Stimulated activated naive CD4-positive, alpha-beta T cell (primary cell): ENCODE measurements at regions not wholly inside any gene's neighbourhood (a gene's known extent, or its start where the extent isn't known, plus 50 kb on each side); places are given as distances from the start of the nearest gene placed in this dataset.

Experiments used
- DNase-seq, 6 experiments: peaks; one replicate each; lab custom pipeline; 2025; lab: John Stamatoyannopoulos, UW

DNA sequence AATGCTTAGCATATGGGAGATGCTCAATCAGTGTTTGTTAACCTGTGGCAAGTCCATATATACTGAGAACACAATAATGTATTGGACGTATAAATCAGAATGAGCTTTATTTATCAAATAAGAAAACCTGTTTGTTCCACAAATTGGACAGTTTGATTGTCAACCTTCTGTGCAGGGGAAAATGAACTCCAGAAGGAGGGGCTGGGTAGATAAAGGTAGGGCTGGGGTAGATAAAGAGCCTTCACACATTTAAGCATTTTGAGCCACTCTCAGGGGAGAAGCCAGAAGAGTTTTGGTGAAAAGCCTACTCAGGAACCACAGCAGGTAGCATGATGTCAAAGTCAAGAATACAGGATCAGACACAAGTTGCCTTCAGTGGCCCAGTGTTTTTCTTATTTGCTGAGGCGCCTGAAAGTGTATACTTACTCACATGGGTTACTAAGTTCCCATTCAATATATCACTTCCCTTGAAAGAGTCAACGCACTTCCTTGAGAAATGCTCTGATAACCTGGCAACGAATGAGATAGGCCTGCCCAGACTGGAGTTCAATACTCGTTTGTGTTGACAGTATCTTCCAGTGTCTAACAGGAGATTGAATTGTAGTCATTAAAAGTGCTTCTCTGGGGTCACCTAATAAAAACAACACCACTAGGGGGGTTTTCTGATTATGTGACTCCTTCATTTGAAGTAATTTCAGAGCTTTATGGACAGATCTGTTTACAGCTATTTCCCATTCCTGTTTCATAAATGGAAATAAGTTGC lies 263.9 kb upstream of the CITED2 start:
- DNase-seq, result no peak

DNA sequence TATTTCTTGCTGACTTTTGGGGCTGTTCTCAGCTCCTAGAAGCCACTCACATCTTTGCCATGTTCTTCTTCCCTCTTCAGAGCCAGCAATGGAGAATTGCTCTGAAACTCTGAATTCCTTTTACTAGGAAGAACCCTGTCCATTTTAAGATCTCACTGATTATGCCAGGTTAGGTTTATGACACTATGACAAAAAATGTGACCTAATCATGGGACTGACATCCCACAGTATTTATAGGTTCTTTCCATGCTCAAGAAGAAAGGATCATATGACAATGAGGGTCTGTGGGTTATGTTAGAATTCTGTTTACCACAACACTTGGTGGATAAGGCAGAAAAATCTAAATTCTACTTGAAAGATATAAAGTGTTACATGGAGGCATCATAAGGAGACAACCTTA lies 263.3 kb upstream of the CITED2 start:
- no peak for DNase-seq

DNA sequence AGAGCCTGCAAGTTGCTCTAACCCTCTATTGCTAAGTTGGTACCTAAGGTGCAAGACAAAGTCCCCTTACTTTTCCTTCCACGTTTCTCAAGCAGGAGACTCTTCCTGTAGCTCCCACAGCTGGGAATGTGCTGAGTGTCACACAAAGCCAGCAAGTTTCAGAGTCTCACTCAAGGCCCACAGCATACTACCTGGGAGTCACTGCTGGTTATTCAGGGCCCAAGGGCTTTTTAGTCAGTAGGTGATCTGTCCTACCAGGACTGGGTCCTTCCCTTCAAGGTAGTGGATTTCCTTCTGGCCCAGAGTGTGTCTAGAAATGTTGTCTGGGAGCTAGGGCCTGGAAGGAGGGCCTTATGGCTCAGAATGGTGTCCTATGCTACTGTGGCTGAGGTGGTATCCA lies 261.9 kb upstream of the CITED2 start:
- DNase-seq, result no peak

DNA sequence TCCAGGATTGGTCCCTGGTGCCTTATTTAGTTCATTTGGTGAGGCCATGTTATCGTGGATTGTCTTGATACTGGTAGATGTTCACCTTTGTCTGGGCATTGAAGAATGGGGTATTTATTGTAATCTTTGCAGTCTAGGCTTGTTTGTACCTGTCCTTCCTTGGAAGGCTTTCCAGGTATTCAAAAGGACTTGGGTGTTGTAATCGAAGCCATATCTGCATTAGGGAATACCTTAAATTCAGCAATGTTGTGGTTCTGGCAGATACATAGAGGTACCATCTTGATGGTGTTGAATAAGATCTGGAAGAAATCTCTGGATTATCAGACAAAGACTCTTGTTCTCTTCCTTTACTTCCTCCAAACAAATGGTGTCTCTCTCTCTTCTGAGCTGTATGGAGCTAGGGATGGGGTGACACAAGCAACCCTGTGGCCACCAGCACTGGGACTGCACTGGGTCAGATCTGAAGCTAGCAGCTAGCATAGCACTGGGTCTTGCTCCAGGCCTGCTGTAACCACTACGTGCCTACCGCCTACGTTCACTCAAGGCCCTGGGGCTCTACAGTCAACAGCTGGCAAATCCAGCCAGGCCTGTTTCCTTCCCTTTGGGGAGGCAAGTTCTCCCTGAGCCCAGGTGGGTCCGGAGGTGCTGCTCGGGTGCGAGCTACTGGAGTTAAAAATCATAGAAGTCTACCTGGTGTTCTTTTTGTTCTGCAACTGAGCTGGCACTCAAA lies 261.1 kb upstream of the CITED2 start:
- no peak for DNase-seq

DNA sequence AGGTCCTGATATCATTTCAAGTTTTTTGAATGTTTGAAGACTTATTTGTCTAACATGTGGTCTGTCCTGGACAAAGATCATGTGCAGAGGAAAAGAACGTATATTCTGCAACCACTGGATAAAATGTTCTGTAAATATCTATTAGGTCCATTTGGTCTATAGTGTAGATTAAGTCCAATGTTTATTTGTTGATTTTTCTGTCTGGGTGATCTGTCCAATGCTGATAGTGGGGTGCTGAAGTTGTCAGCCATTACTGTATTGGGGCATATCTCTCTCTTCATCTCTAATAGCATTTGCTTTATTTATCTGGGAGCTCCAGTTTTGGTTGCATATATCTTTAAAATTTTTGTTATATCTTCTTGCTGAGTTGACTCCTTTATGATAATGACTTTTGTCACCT lies 258.4 kb upstream of the CITED2 start:
- DNase-seq, result no peak

DNA sequence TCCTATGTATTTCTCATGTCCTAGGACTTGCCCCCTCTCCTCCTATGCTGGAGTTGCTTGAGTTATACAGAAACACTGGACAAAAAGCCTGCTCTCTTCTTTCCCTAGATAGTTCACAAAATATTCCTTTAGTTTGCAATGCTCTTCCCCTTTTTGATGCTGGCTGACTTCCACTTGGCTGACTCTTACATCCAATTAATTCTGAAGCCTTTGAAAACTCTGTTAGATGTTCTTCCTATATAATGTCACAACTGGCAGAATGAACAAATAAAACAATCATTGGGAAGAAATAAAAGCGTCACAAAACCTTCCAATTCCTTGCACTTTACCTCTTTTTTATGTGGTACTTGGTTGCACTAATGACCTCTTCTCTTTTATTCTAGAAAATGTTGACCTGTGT lies 253.8 kb upstream of the CITED2 start:
- no peak for DNase-seq

DNA sequence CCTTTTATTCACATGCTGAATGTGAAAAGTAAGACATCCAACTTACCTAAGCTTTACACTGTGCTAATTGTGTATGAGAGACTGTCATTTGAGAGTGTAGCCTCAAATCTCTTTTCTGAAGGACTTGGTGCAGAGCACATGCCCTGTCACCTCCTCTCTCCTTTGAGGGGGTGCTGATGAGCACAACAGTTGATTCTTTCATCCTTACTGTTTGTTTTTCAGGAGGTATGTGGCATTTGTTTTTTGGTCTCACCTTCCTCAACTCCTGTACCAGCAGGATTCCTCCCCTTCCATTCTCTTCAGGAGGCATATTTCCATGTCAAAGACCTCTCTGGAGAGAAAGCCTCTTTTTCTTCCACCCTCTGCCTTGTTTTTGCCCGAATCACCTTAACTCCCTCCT lies 252.6 kb upstream of the CITED2 start:
- no peak for DNase-seq

DNA sequence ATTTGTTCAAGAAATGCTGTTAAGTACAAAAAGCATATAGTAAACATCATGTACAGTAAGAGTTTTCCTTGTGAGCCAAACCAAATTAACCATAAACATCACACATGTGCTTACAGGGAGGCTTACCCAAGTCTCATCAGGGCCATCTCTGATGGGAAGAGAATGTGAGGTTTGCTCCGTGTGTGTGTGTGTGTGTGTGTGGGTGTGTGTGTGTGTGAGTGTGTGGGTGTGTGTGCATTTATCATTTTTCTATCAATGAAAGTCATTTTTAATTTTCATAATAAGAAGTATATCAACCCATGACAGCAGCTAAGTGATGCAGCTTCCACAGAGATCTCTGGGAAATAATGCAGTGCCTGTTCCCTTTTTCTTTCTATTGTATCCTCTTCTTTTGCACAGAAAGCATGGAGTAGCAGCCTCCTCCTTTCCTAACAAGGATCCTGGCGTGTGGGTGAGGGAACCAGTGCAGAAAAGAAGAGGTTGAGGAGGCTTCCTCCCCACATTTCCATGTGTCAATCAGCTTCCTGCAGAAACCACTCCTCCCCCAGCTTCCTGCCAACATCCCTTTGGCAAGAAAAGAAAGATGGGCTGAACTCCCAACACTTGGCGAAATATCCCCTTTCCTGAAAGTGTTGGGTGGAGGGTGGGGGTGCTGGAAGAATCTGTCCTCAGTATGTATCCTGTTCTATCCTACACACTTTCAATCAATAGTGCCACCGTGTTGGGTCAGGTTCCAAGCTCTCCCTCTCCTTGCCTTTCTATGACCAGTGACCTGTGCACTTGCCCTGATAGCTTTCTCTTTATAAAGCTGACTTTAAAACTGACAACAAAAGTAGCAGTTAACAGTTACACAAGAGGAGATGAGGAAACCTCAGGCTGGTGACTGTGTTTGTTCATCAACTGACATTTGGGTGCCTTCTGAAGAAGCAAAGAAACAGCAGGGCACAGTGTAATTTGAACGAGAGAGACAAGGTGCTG lies 251.8 kb upstream of the CITED2 start:
- DNase-seq, result no peak

DNA sequence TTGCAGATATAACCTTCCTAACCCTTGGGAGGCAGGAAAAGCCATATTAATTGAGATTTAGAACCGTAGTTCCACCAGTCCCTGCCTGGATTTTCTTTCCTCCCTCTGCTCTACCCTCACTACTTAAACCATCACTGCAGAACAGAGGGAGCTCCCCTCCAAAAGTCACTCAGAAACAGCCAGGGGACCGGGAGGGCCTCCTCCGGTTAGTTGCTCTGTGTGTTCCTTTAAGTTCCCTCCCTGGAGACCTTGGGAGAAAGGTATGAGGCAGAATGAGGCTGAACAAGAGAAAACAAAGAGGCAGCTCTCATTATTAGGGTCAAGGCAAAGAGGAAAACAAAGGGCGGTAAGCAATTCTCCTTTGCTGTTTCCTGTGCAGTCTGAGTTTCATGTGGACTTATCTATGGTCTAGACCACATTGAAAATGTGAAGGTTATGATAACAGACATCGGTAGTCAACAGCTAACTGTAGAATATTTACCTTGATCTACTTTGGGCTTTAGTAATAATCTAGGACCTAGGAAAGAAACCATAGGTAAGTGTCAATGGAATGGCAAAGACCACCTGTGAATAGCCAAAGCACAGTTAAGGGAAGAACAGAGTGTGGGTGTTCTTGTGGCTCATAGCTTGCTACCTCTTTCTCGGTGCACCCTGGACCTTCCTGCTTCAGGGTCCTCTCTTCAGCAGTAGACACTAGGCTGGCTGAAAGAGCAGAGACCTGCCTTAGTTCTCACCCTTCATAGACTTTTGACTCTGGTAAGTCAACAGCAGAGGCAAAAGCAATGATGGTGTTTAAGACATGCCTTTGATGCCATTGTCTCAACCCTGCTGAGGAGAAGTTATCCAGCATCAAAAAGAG lies 250.9 kb upstream of the CITED2 start:
- no peak for DNase-seq

DNA sequence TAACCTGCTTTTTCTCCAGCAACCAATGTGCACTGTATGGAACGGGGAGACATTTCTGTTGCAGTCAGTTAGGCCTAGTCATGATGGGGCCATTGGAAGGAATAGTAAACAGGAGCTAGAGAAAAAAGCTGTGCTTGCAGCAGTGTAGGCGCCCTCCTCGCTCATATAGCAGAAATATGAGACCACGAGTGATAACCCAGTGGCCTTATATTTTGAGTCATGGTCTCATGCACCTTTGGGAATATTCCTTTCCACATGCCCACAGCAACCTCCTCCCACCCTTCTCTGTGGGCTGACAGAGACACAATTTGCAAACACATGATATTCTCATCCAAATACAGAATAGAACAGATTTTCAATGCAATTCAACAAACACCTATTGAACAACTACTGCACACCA lies 248.9 kb upstream of the CITED2 start:
- no peak for DNase-seq

DNA sequence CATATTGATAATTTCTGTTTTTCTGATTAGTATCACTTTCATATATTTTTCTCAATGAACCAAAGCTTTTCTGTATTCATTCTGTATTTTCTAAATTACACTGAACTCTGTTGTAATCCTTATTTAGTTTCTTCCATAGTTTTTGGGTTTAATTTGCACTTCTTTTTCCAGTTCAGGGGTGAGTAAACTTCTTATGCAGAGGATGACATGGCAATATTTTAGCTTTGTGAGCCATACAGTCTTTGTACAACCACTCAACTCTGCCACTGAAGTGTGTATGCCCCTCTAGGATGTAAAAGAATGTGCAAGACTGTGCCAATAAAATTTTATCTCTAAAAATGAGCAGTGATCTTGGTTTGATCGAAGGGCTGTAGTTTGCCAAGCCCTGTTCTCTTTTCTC lies 239.0 kb upstream of the CITED2 start:
- DNase-seq, result no peak

DNA sequence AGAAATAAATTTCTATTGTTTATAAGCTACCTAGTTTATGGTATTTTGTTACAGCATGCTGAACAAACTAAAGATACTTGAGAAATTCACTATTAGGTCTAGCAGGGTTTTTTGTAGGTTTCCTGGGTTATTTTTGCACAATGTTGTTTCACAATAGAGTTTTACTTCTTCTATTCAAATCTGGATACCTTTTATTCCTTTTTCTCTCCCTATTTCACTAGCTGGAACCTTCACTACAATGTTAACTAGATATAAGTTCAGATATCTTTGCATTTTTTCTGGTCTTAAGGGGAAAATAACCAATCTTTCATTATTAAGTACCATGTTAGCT lies 237.7 kb upstream of the CITED2 start:
- DNase-seq, result no peak

DNA sequence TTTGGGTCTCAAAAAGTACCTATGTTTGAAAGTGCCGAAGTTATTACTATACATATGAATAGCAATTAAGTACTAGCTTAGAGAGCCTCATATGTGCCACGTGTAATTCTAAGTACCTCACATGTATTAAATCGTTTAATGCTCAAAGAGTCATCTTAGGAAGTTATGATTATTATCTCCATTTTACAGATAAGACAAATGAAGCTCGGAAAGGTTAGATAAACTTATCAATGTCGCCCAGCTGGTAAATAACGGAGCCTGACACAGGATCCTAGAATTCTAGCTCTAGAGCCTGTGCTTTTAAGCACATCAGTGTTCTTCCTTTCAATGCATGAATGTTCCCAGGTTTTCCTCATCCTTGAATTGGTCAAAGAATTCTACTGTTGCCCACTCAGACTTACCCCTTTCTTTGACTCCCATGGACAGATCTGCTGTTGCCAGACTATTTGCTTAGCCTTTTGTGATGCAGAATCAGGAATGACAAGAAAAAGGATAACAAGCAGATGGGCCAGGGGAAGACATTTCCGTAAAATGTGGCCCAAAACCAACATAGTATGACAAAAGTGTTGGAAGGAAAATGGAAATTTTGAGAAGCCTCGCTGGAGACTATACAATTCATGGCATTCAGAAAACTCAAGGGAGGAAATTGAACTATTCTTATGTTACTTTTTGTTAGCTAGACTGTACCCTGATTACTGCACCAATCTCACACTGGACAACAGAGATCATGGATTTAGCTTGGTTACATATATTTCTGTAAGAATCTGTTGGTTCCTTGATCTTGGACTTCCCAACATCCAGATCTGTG lies 237.1 kb upstream of the CITED2 start:
- no peak for DNase-seq

DNA sequence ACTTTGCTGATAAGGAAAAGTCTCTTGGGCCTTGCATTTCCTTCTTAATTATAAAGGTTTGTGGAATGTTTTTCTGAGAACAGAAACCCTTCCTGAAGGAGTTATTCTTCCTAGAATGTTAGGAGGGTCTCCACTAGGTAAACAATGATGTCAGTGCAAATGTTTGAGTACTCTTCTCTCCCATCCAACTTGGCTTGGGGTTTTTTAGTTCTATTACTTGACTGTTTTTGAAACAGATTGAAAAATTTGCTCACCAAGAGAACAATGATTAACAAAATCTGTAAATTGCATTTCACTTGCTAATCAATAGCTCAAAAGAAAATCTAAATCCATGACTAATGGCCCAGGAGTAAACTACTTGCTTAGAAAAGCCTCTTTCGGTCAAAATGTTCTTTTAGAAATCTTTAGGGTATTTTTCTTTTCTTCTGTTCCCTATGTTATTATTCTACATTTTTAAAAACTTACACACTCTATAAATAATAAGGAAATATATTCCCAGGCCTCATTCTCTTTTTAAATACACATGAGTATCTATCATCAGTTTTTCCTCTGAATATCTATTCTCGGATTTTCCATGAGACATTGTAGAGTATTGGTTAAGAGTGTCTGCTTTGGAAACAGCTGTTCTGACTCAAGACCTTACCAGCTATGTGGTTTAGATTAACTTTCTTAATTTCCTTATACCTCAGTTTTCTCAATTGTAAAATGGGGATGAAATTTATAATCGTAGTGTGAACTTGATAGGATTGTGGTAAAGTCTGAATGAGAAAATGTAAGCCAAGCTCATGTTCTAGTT lies 234.2 kb upstream of the CITED2 start:
- no peak for DNase-seq

DNA sequence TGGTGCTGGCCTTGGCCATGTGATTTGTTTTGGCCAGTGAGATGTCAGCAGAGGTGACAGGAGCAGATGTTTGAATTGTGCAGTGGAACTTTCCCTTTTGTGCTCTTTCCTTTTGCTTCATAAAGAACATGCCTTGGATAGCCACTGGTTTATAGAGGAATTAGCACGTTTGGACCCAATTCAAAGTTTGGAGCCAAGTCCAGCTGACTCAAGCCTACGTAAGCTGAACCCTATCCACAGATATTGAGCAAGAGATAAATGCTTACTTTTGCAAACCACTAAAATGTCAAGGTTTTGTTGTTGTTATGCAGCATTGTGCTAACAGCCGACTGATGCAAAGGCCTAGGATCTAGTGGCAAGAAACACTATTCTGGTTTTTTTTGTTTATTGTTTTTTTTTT lies 230.9 kb upstream of the CITED2 start:
- DNase-seq, result no peak

DNA sequence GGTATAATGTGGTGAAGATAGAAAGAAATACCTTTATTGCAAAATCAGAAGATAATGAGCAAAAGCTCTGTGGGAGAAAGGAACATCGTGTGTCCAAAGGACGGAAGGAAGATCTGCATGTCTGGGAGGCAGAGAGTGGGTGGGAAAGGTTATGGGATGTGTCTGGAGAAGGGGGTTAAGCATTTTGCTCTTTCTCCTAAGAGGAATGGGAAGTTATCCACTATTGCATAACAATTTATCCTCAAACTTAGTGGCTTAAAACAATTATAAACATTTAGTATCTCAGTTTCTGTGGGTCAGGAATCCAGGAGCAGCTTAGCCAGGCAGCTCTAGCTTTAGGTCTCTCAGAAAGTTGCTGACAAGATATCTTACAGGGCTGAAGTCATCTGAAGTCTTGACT lies 229.1 kb upstream of the CITED2 start:
- no peak for DNase-seq

DNA sequence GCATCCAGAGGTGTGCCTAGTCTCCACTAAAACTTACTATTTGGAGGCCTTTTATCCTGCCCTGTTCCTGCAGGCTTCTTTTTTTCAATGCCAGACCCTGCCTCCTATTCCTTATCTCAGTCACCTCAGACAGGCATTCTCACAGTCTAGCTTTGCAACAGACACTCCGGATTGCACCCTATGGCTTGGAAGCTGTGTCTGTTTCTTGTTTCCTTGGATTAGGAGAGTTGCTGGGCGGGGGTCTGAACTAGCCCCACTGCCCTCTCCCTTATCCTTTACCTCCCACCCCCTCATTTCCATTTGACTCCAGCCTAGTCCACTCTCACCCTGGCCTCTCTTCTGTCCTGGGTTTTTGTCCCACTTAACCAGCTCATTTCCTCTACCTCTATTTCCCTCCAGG lies 228.1 kb upstream of the CITED2 start:
- no peak for DNase-seq

DNA sequence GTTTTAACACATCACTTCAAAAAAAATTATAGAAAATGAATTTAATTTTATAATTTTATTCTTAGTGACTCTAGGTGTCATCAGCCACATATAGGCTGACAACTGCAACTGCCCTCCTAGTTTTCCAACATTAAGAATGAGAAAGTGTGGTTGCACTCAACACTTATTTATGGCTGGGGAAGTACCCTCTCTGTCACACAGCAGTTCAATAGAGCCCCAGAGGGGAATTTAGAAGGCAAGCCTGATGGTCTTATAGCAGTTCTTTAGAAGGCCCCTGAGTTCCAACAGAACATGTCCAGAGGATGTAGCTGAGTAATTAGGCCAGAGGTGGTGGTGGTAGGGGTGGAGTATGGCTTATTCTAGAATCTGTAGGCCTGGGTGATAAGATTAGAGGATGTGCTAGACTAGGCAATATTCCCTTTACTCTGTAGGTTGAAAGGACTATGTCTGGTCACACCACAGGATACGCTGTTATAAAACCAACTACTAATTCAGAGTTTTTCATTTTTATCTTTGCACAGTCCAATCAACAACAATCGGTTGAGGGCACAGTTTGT lies 226.5 kb upstream of the CITED2 start:
- no peak for DNase-seq

DNA sequence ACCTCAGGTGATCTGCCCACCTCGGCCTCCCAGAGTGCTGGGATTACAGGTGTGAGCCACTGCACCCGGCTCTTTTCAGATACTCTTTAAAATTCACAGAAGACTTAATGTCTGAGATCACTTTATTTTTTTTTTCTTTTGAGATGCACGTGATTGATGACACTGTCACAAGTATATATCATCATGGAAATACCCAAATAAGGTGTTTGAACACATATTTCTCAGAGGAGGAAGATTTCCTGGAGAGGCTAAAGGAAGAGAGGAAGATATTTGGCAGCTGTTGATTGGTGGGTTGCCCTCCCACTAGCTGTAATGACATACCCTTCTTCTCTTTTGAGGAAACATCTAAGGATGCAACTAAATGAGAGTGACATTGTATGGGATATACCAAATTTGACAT lies 225.9 kb upstream of the CITED2 start:
- DNase-seq, result no peak
